DND-41 (cell line): ENCODE measurements at regions not wholly inside any gene's neighbourhood (a gene's known extent, or its start where the extent isn't known, plus 50 kb on each side); places are given as distances from the start of the nearest gene placed in this dataset.

ENCODE experiments used
- ATAC-seq: fragments of 200-7000 bp; cut with Tn5 transposase; 3 replicates; pipeline ENCODE4 v1.9.1; 2021; ENCODE audit warnings: low read depth; ENCODE audit not compliant: insufficient read depth
- DNase-seq: peaks from one replicate; pipeline ENCODE4 v3.0.0-alpha.2; 2020
- H2AFZ ChIP-seq: 2 replicates; pipeline ENCODE4 v1.6.0; 2012; ENCODE audit warnings: low read depth, low read length
- H3K27ac ChIP-seq: 2 replicates; pipeline ENCODE4 v1.5.1; 2012; ENCODE audit warnings: low read length, inconsistent platforms
- H3K27me3 ChIP-seq: fragments of 200-600 bp; sonication (generic); 2 replicates; pipeline ENCODE4 v1.6.0; 2012; ENCODE audit warnings: low read length, mild to moderate bottlenecking, inconsistent platforms; ENCODE audit not compliant: insufficient read depth, poor library complexity
- H3K36me3 ChIP-seq: 2 replicates; pipeline ENCODE4 v1.5.1; 2012; ENCODE audit warnings: low read length, inconsistent platforms; ENCODE audit not compliant: insufficient read depth
- H3K4me1 ChIP-seq: 2 replicates; pipeline ENCODE4 v1.5.1; 2012; ENCODE audit warnings: mild to moderate bottlenecking, low read length; ENCODE audit not compliant: insufficient read depth
- H3K4me2 ChIP-seq: 2 replicates; pipeline ENCODE4 v1.6.0; 2012; ENCODE audit warnings: mild to moderate bottlenecking, moderate library complexity, low read length, inconsistent platforms; ENCODE audit not compliant: insufficient read depth
- H3K4me3 ChIP-seq, 2 experiments: fragments of 200-600 bp in 1 of 2; shearing (Covaris generic) in 1 of 2; 2 replicates each; pipeline ENCODE4 v1.5.1; 2012 to 2016; ENCODE audit warnings: inconsistent platforms in 2 of 2, low read length in 2 of 2, mild to moderate bottlenecking in 2 of 2, low read depth in 1 of 2, moderate library complexity in 1 of 2
- H3K79me2 ChIP-seq: 2 replicates; pipeline ENCODE4 v1.6.0; 2012; ENCODE audit warnings: low read length, inconsistent platforms; ENCODE audit not compliant: insufficient read depth
- H3K9ac ChIP-seq: 2 replicates; pipeline ENCODE4 v1.6.0; 2012; ENCODE audit warnings: low read depth, mild to moderate bottlenecking, inconsistent platforms, low read length, moderate library complexity
- H3K9me3 ChIP-seq: 2 replicates; pipeline ENCODE4 v1.5.1; 2012; ENCODE audit warnings: low read length, moderate library complexity, mild to moderate bottlenecking, inconsistent platforms; ENCODE audit not compliant: insufficient read depth, severe bottlenecking
- H4K20me1 ChIP-seq: 2 replicates; pipeline ENCODE4 v1.6.0; 2012; ENCODE audit warnings: low read length; ENCODE audit not compliant: insufficient read depth
- CTCF ChIP-seq: IDR thresholded peaks from 2 replicates; pipeline ENCODE4 v1.5.1; 2012; ENCODE audit warnings: borderline replicate concordance, low read length, moderate library complexity, mild to moderate bottlenecking; ENCODE audit not compliant: poor library complexity, severe bottlenecking; ENCODE audit errors: extremely low read depth
- EZH2 ChIP-seq: IDR thresholded peaks from 3 replicates; pipeline ENCODE4 v1.6.1; 2012; ENCODE audit warnings: borderline replicate concordance, low read depth, mild to moderate bottlenecking, moderate library complexity, low read length, inconsistent platforms; ENCODE audit not compliant: severe bottlenecking

- no peaks in the 10 kb centered on the region for H3K9me3 ChIP-seq
- no peak overlapping the region for H3K9ac ChIP-seq
- H4K20me1 ChIP-seq, result no peaks in the 10 kb centered on the region
- H2AFZ ChIP-seq, result no peak overlapping the region
- H3K4me1 ChIP-seq, result no peaks in the 10 kb centered on the region
- ATAC-seq, result no peak
- no peak overlapping the region for H3K27ac ChIP-seq
- H3K79me2 ChIP-seq, result no peaks in the 10 kb centered on the region
- H3K4me2 ChIP-seq, result no peak overlapping the region
- H3K27me3 ChIP-seq, result no peaks in the 10 kb centered on the region
- no peak overlapping the region for H3K4me3 ChIP-seq
- no peak for DNase-seq
- TF ChIP-seq CTCF (no peak), EZH2 (no peak)
- H3K36me3 ChIP-seq, result no peaks in the 10 kb centered on the region
These were observed 116.3 kb upstream of the CREB1 start for GRCh38 chr2:207413376-207413907.

DNA sequence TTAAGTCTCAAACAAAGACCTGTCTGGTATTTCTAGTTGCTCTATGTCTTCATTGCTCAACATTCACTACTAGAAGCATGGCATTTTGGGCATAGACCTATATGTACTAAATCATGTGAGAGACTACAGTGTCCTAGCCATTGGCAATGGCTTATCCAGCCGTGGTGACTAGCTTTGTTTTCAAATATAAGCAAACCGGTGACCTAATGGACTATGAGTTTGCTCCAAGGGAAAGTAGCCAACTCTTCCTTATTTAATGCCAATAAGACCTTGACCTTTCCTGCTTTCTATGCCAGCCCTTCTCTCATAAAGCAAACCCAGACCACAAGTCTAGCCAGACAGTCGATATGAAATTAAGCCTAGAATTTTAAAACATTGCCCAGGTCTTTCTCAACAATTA lies 113.7 kb upstream of the CREB1 start:
- H3K36me3 ChIP-seq, result no peaks in the 10 kb centered on the region
- no peak for TF ChIP-seq EZH2
- no peak for TF ChIP-seq CTCF
- ATAC-seq, result no peak

GRCh38 chr2:207416900-207417299 lies 112.9 kb upstream of the CREB1 start:
- DNase-seq, result no peak
- no peaks in the 10 kb centered on the region for H3K79me2 ChIP-seq
- H4K20me1 ChIP-seq, result no peaks in the 10 kb centered on the region
- no peak overlapping the region for H3K4me2 ChIP-seq
- H2AFZ ChIP-seq, result no peak overlapping the region
- ATAC-seq, result no peak
- no peak overlapping the region for H3K27ac ChIP-seq
- no peaks in the 10 kb centered on the region for H3K36me3 ChIP-seq
- H3K4me3 ChIP-seq, result no peak overlapping the region
- H3K9ac ChIP-seq, result no peak overlapping the region
- H3K27me3 ChIP-seq, result no peaks in the 10 kb centered on the region
- no peaks in the 10 kb centered on the region for H3K4me1 ChIP-seq
- TF ChIP-seq CTCF (no peak), EZH2 (no peak)
- no peaks in the 10 kb centered on the region for H3K9me3 ChIP-seq

More for the DNA sequence above, 113.7 kb upstream of the CREB1 start:
- Histone ChIP-seq H3K27me3 (no peaks in the 10 kb centered on the region), H3K4me3 (no peak overlapping the region), H4K20me1 (no peaks in the 10 kb centered on the region), H3K4me1 (no peaks in the 10 kb centered on the region), H3K27ac (no peak overlapping the region), H3K9me3 (no peaks in the 10 kb centered on the region), H3K4me2 (no peak overlapping the region), H3K9ac (no peak overlapping the region), H2AFZ (no peak overlapping the region), H3K79me2 (no peaks in the 10 kb centered on the region)
- no peak for DNase-seq

DNA sequence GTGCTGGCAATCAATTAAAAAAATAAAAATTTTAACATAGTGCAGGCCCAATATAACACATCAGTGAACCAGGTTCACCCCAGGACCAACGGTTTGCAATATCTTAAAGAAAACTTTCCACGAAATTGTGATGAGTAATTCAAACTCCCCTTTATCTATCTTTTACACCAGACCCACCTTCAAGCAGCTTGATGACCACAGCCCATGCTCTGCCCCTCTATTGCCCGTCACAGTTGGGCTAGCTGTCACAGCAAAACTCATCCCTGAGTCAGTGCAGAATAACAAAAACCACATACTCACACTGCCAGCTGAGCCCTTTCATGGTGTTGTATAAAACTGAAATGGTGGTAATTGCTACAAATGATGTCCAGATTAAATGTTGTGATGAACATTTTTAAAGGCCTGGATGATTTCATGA lies 112.5 kb upstream of the CREB1 start:
- Histone ChIP-seq H3K79me2 (no peaks in the 10 kb centered on the region), H3K36me3 (no peaks in the 10 kb centered on the region), H3K27me3 (no peaks in the 10 kb centered on the region), H3K4me1 (no peaks in the 10 kb centered on the region), H3K9me3 (no peaks in the 10 kb centered on the region), H2AFZ (no peak overlapping the region), H3K4me2 (no peak overlapping the region), H3K27ac (no peak overlapping the region), H3K4me3 (no peak overlapping the region), H3K9ac (no peak overlapping the region), H4K20me1 (no peaks in the 10 kb centered on the region)
- DNase-seq (no peak), ATAC-seq (no peak)
- TF ChIP-seq EZH2 (no peak), CTCF (no peak)
